SK-N-SH (cell line): ENCODE measurements at regions not wholly inside any gene's neighbourhood (a gene's known extent, or its start where the extent isn't known, plus 50 kb on each side); places are given as distances from the start of the nearest gene placed in this dataset.

Experiments
- CTCF ChIA-PET: fragments of 300-600, 350-600 bp; formaldehyde crosslinking; extraction: SDS; loops from one replicate; lab custom pipeline; 2021; lab: Yijun Ruan, JAX
- POLR2A ChIA-PET: fragments of 350-600 bp; sonication (Branson Sonifier 250); formaldehyde crosslinking; extraction: SDS; loops from one replicate; lab custom pipeline; 2020; ENCODE audit warnings: antibody characterized with exemption, inconsistent platforms; lab: Yijun Ruan, JAX
- DNase-seq: peaks from one replicate; pipeline ENCODE4 v3.0.0; 2012
- H2AFZ ChIP-seq: fragments of 200-600 bp; sonication (generic); 2 replicates; pipeline ENCODE4 v1.8.1; 2016; ENCODE audit warnings: antibody characterized with exemption, mild to moderate bottlenecking, low read depth
- H3F3A ChIP-seq: fragments of 200-600 bp; sonication (generic); replicated peaks from 2 replicates; pipeline ENCODE3; 2016; ENCODE audit warnings: antibody characterized with exemption, mild to moderate bottlenecking; ENCODE audit not compliant: insufficient read depth
- H3K27ac ChIP-seq, 2 experiments: fragments of 200-500 bp in 1 of 2; fragments of 200-600 bp in 1 of 2; sonication (Bioruptor generic) in 1 of 2; sonication (generic), shearing (Covaris generic) in 1 of 2; 2 replicates each; pipeline versions ENCODE4 v1.5.1 to v1.6.1; 2014 to 2016; ENCODE audit warnings: low read depth in 2 of 2, inconsistent platforms in 1 of 2, low read length in 1 of 2, mild to moderate bottlenecking in 1 of 2, mixed read lengths in 1 of 2
- H3K27me3 ChIP-seq: fragments of 200-600 bp; sonication (generic), shearing (Covaris generic); 2 replicates; pipeline ENCODE4 v1.6.1; 2016; ENCODE audit warnings: mixed run types; ENCODE audit not compliant: insufficient read depth
- H3K36me3 ChIP-seq, 2 experiments: fragments of 200-500 bp in 1 of 2; fragments of 200-600 bp in 1 of 2; sonication (Bioruptor generic) in 1 of 2; sonication (generic) in 1 of 2; replicated peaks in 1 of 2; 2 replicates each; pipeline versions ENCODE3 to v1.5.1; 2014 to 2016; ENCODE audit warnings: low read length in 1 of 2, mild to moderate bottlenecking in 1 of 2; ENCODE audit not compliant: insufficient read depth in 2 of 2, control insufficient read depth in 1 of 2
- H3K4me1 ChIP-seq, 2 experiments: fragments of 200-500 bp in 1 of 2; fragments of 200-600 bp in 1 of 2; sonication (Bioruptor generic) in 1 of 2; sonication (generic), shearing (Covaris generic) in 1 of 2; 2 replicates each; pipeline versions ENCODE4 v1.5.1 to v1.6.1; 2014 to 2016; ENCODE audit warnings: low read depth in 1 of 2, low read length in 1 of 2, mixed run types in 1 of 2; ENCODE audit not compliant: insufficient read depth in 2 of 2, control insufficient read depth in 1 of 2
- H3K4me2 ChIP-seq: fragments of 200-600 bp; sonication (generic), shearing (Covaris generic); 2 replicates; pipeline ENCODE4 v1.6.1; 2017; ENCODE audit warnings: mixed run types
- H3K4me3 ChIP-seq, 2 experiments: fragments of 200-500 bp in 1 of 2; fragments of 200-600 bp in 1 of 2; sonication (Bioruptor generic) in 1 of 2; sonication (generic), shearing (Covaris generic) in 1 of 2; 2 replicates each; pipeline versions ENCODE4 v1.5.1 to v1.8.1; 2014 to 2016; ENCODE audit warnings: low read depth in 2 of 2, inconsistent platforms in 1 of 2, low read length in 1 of 2, mild to moderate bottlenecking in 1 of 2, mixed read lengths in 1 of 2, moderate library complexity in 1 of 2
- H3K79me2 ChIP-seq: fragments of 200-600 bp; sonication (generic); 2 replicates; pipeline ENCODE4 v1.8.1; 2017; ENCODE audit warnings: mild to moderate bottlenecking; ENCODE audit not compliant: insufficient read depth
- H3K9ac ChIP-seq: fragments of 200-600 bp; sonication (generic); 2 replicates; pipeline ENCODE4 v1.6.1; 2017; ENCODE audit warnings: mixed run types
- H3K9me2 ChIP-seq: fragments of 200-600 bp; sonication (generic); 2 replicates; pipeline ENCODE4 v1.6.1; 2017; ENCODE audit warnings: mixed run types
- H3K9me3 ChIP-seq: fragments of 200-600 bp; sonication (generic); 2 replicates; pipeline ENCODE4 v1.6.1; 2017; ENCODE audit warnings: mixed run types, mild to moderate bottlenecking, moderate library complexity
- H4K20me1 ChIP-seq: fragments of 200-600 bp; sonication (generic); 2 replicates; pipeline ENCODE4 v1.6.1; 2017; ENCODE audit warnings: mild to moderate bottlenecking, mixed run types; ENCODE audit not compliant: insufficient read depth
- CTCF ChIP-seq: fragments of 200-600 bp; sonication (generic); IDR thresholded peaks from 2 replicates; pipeline ENCODE4 v1.6.1; 2017; ENCODE audit warnings: antibody characterized with exemption, mild to moderate bottlenecking, moderate library complexity
- ELF1 ChIP-seq: IDR thresholded peaks from 2 replicates; pipeline ENCODE4 v1.4.0; 2012
- EP300 ChIP-seq, 2 experiments: IDR thresholded peaks; 2 replicates each; pipeline versions ENCODE4 v1.4.0 to v1.6.1; 2012; ENCODE audit warnings: borderline replicate concordance in 1 of 2, low read depth in 1 of 2, low read length in 1 of 2
- EZH2phosphoT487 ChIP-seq: fragments of 200-600 bp; sonication (generic); IDR thresholded peaks from 2 replicates; pipeline ENCODE4 v1.6.1; 2017; ENCODE audit warnings: low read depth, mixed run types, mild to moderate bottlenecking, antibody characterized with exemption, moderate library complexity, borderline replicate concordance
- FOSL2 ChIP-seq: IDR thresholded peaks from 2 replicates; pipeline ENCODE4 v1.4.0; 2012; ENCODE audit warnings: low read depth, mild to moderate bottlenecking, moderate library complexity, borderline replicate concordance
- FOXJ3 ChIP-seq: sonication (generic); formaldehyde crosslinking; IDR thresholded peaks from 2 replicates; pipeline ENCODE4 v1.5.1; 2020; ENCODE audit warnings: mild to moderate bottlenecking, missing genetic modification reagents
- GABPA ChIP-seq: IDR thresholded peaks from 2 replicates; pipeline ENCODE4 v1.4.0; 2012; ENCODE audit warnings: low read depth, mild to moderate bottlenecking
- GATA2 ChIP-seq: sonication (generic); formaldehyde crosslinking; IDR thresholded peaks from 2 replicates; pipeline ENCODE4 v1.5.0; 2020; ENCODE audit warnings: mild to moderate bottlenecking, missing genetic modification reagents
- IRF3 ChIP-seq: fragments of 150-350 bp; IDR thresholded peaks from 2 replicates; pipeline ENCODE4 v1.6.1; 2016; ENCODE audit warnings: mild to moderate bottlenecking, low read depth, low read length
- MEF2A ChIP-seq: IDR thresholded peaks from 2 replicates; pipeline ENCODE4 v1.4.0; 2012; ENCODE audit warnings: low read depth, borderline replicate concordance
- MXI1 ChIP-seq: IDR thresholded peaks from 2 replicates; pipeline ENCODE4 v1.6.1; 2012; ENCODE audit warnings: mild to moderate bottlenecking, low read depth, low read length, improper control_type of control experiment
- NFIC ChIP-seq: IDR thresholded peaks from 2 replicates; pipeline ENCODE4 v1.4.0; 2012; ENCODE audit warnings: borderline replicate concordance
- NRF1 ChIP-seq: IDR thresholded peaks from 2 replicates; pipeline ENCODE4 v1.6.1; 2012; ENCODE audit warnings: low read depth, mild to moderate bottlenecking, low read length
- RAD21 ChIP-seq: IDR thresholded peaks from 2 replicates; pipeline ENCODE4 v1.6.1; 2012; ENCODE audit warnings: mild to moderate bottlenecking, low read length
- RCOR1 ChIP-seq: fragments of 150-350 bp; IDR thresholded peaks from 2 replicates; pipeline ENCODE4 v1.6.1; 2017; ENCODE audit warnings: antibody characterized with exemption, low read length
- RFX5 ChIP-seq: IDR thresholded peaks from 2 replicates; pipeline ENCODE4 v1.6.1; 2012; ENCODE audit warnings: mild to moderate bottlenecking, improper control_type of control experiment, low read length
- SIN3A ChIP-seq: IDR thresholded peaks from 2 replicates; pipeline ENCODE4 v1.6.1; 2012; ENCODE audit warnings: low read depth, mild to moderate bottlenecking, low read length, moderate library complexity, borderline replicate concordance
- TAF1 ChIP-seq: IDR thresholded peaks from 2 replicates; pipeline ENCODE4 v1.6.1; 2012; ENCODE audit warnings: low read depth, mild to moderate bottlenecking, low read length, moderate library complexity, borderline replicate concordance
- TCF12 ChIP-seq: IDR thresholded peaks from 2 replicates; pipeline ENCODE4 v1.4.0; 2012
- YY1 ChIP-seq: IDR thresholded peaks from 2 replicates; pipeline ENCODE4 v1.4.0; 2012; ENCODE audit warnings: low read depth, mild to moderate bottlenecking
- ZBTB33 ChIP-seq: IDR thresholded peaks from 2 replicates; pipeline ENCODE4 v1.4.0; 2012; ENCODE audit warnings: low read depth, borderline replicate concordance
- WGBS: methylation state at CpG from one replicate; pipeline ENCODE4 v1.1.6; 2017; ENCODE audit warnings: low lambda C conversion rate; 5-methylcytosine and 5-hydroxymethylcytosine counted together
- TF ChIP-seq, protein P1 (sequence below): IDR thresholded peaks from 2 replicates; pipeline ENCODE4 v1.4.0; 2012; ENCODE audit warnings: low read depth, borderline replicate concordance
- TF ChIP-seq, protein P2 (sequence below): IDR thresholded peaks from 2 replicates; pipeline ENCODE4 v1.4.0; 2012; ENCODE audit warnings: low read depth

DNA sequence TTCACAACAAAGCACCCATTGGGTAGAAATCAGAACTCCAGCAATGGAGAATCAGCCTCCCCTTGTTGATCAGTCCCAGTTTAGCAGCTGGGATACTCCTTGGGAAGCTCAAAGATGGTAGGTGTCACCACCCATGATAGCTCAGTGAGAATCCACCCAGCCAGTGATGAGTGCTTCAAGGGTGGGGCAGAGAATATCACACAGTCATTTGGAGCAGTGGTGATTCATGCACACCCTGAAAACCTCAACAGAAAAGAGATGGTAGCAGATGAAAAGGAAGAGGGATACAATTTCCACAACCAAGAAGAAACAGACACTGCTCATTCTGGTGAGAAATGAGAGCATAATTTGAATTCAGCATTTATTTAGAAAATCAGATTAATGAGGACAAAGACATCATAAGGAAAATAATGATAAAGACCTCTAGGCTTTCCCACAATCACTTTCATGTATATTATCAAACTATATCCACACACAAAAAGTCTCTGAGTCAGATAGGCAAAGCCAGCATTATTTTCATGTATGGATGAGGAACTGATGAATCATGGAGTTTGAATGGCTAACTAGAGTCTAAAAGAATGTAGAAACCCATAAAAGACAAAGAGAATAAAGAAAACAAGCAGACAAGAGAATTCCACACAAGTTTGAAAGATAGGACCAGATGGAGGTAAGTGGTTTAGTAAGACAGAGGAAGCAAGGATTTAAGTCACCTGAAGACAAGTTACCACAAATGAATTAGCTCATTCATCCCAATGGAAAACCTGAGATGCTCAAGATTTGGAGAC lies 82.9 kb downstream of the FEM1C start (continued):
- TF ChIP-seq MEF2A (no peak), IRF3 (no peak), GATA2 (no peak), FOXJ3 (CRISPR knock-in tag) (no peak), ZBTB33 (no peak), TCF12 (peak; percentile 81), GABPA (no peak), MXI1 (no peak), RAD21 (no peak), YY1 (no peak), EP300 (IDR thresholded peaks at IDR 0.05; ENCODE audit: borderline replicate concordance in 1 of 2, low read depth in 1 of 2, low read length in 1 of 2) (peak in 1 of 2 experiments; percentile 83; a peak in 2 of 4 replicates), RFX5 (no peak), NFIC (peak; percentile 51; the same call in 1 of the 2 replicates), NRF1 (no peak), TAF1 (no peak), RCOR1 (no peak), FOSL2 (peak; percentile 78)
- TF ChIP-seq, protein P1, sequence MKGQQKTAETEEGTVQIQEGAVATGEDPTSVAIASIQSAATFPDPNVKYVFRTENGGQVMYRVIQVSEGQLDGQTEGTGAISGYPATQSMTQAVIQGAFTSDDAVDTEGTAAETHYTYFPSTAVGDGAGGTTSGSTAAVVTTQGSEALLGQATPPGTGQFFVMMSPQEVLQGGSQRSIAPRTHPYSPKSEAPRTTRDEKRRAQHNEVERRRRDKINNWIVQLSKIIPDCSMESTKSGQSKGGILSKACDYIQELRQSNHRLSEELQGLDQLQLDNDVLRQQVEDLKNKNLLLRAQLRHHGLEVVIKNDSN, result 0 out of 2 replicates have a peak, but pooled peaks have one; percentile 10
- TF ChIP-seq, protein P2, sequence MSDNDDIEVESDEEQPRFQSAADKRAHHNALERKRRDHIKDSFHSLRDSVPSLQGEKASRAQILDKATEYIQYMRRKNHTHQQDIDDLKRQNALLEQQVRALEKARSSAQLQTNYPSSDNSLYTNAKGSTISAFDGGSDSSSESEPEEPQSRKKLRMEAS, result 0 out of 2 replicates have a peak, but pooled peaks have one; percentile 29

DNA sequence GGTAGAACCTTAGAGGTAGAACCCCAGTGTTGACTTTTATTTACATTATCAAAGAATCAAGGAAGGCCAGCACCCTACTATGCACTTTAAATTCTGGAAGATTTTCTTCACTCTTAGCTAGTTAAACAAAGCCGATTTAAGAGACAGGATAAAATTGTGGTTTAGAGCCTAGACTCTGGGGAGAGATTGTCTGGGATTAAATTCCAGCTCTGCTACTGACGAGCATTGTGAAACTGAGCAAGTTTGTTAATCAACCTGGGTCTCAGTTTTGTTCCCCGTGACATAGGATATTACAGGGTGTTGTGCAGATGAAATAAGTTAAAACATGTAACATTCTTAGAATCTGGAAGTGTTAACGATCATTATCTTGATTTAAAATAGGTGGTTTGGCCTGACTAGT lies 83.5 kb downstream of the FEM1C start:
- Histone ChIP-seq H3K9me3 (no peaks in the 10 kb centered on the region), H3K27me3 (no peaks in the 10 kb centered on the region), H3K36me3 (no peaks in the 10 kb centered on the region), H2AFZ (no peak overlapping the region), H3K9me2 (no peaks in the 10 kb centered on the region), H3K4me3 (0 out of 4 replicates have a peak overlapping the region, but pooled peaks of 1 of the 2 experiments have one; percentile 3), H3K4me1 (peaks cover 0 to 12% of the 10 kb centered on the region in 2 experiments; a peak in 2 of 4 replicates), H3K27ac (peak overlapping the region in 1 of 2 experiments; percentile 100; a peak in 3 of 4 replicates), H3F3A (peaks cover 41% of the 10 kb centered on the region), H4K20me1 (no peaks in the 10 kb centered on the region; the same call in 1 of the 2 replicates), H3K4me2 (peak overlapping the region; percentile 76), H3K79me2 (no peaks in the 10 kb centered on the region), H3K9ac (peak overlapping the region; percentile 73)
- ChIA-PET POLR2A (no interaction called here), CTCF (no interaction called here)
- 70% methylated on average over 4 of the region's 4 CpGs for WGBS
- DNase-seq, result no peak
- no peak for TF ChIP-seq RCOR1
- no peak for TF ChIP-seq GABPA
- no peak for TF ChIP-seq EZH2phosphoT487
- TF ChIP-seq, protein P1, result no peak
- no peak for TF ChIP-seq CTCF
- TF ChIP-seq ELF1, result no peak
- TF ChIP-seq SIN3A, result no peak
- TF ChIP-seq, protein P2, result no peak
- no peak for TF ChIP-seq EP300 (IDR thresholded peaks at IDR 0.05; ENCODE audit: borderline replicate concordance in 1 of 2, low read depth in 1 of 2, low read length in 1 of 2)
